ENCODE measurements at regions not wholly inside any gene's neighbourhood (a gene's known extent, or its start where the extent isn't known, plus 50 kb on each side); places are given as distances from the start of the nearest gene placed in this dataset.

- no peak for TF ChIP-seq CTCF (IDR thresholded peaks at IDR 0.05; ENCODE audit: extremely low read depth, insufficient read depth, missing control alignments)
- no peak for DNase-seq (ENCODE audit: low spot score)
- in situ Hi-C loops (cut with MboI; ENCODE audit: low pct_unique_long_range_greater_than_20kb, low sequenced_read_pairs, unreplicated experiment): no loop called here
Measured at GRCh38 chr2:103423100-103423499, 661.3 kb downstream of the TMEM182 start.

GRCh38 chr2:103427567-103427966 is 665.7 kb downstream of the TMEM182 start:
- DNase-seq (ENCODE audit: low spot score): no peak
- in situ Hi-C loops (cut with MboI; ENCODE audit: low pct_unique_long_range_greater_than_20kb, low sequenced_read_pairs, unreplicated experiment): no loop called here
- TF ChIP-seq CTCF (IDR thresholded peaks at IDR 0.05; ENCODE audit: extremely low read depth, insufficient read depth, missing control alignments): no peak

GRCh38 chr2:103430191-103430590 is 668.4 kb downstream of the TMEM182 start:
- TF ChIP-seq CTCF (IDR thresholded peaks at IDR 0.05; ENCODE audit: extremely low read depth, insufficient read depth, missing control alignments): no peak
- in situ Hi-C loops (cut with MboI; ENCODE audit: low pct_unique_long_range_greater_than_20kb, low sequenced_read_pairs, unreplicated experiment): no loop called here
- DNase-seq (ENCODE audit: low spot score): no peak

- in situ Hi-C loops (cut with MboI; ENCODE audit: low pct_unique_long_range_greater_than_20kb, low sequenced_read_pairs, unreplicated experiment): no loop called here
- no peak for DNase-seq (ENCODE audit: low spot score)
- TF ChIP-seq CTCF (IDR thresholded peaks at IDR 0.05; ENCODE audit: extremely low read depth, insufficient read depth, missing control alignments): no peak
Measured at GRCh38 chr2:103435010-103435409, 673.2 kb downstream of the TMEM182 start.

- TF ChIP-seq CTCF (IDR thresholded peaks at IDR 0.05; ENCODE audit: extremely low read depth, insufficient read depth, missing control alignments): no peak
- in situ Hi-C loops (cut with MboI; ENCODE audit: low pct_unique_long_range_greater_than_20kb, low sequenced_read_pairs, unreplicated experiment): no loop called here
- DNase-seq (ENCODE audit: low spot score): no peak
Measured at GRCh38 chr2:103437161-103437560, 675.3 kb downstream of the TMEM182 start.

- no peak for DNase-seq (ENCODE audit: low spot score)
- in situ Hi-C loops (cut with MboI; ENCODE audit: low pct_unique_long_range_greater_than_20kb, low sequenced_read_pairs, unreplicated experiment): no loop called here
- TF ChIP-seq CTCF (IDR thresholded peaks at IDR 0.05; ENCODE audit: extremely low read depth, insufficient read depth, missing control alignments): no peak
Measured at GRCh38 chr2:103445347-103445746, 683.5 kb downstream of the TMEM182 start.

- TF ChIP-seq CTCF (IDR thresholded peaks at IDR 0.05; ENCODE audit: extremely low read depth, insufficient read depth, missing control alignments): no peak
- in situ Hi-C loops (cut with MboI; ENCODE audit: low pct_unique_long_range_greater_than_20kb, low sequenced_read_pairs, unreplicated experiment): no loop called here
- DNase-seq (ENCODE audit: low spot score): no peak
Measured at GRCh38 chr2:103448495-103448894, 686.7 kb downstream of the TMEM182 start.

Data from GM13977 (cell line).